ENCODE measurements at regions not wholly inside any gene's neighbourhood (a gene's known extent, or its start where the extent isn't known, plus 50 kb on each side); places are given as distances from the start of the nearest gene placed in this dataset.
"Not testable (repeated sequence)": the region's sequence is repeated elsewhere in the genome, so short reads cannot be mapped to it uniquely, and the experiment has no call there.

DNA sequence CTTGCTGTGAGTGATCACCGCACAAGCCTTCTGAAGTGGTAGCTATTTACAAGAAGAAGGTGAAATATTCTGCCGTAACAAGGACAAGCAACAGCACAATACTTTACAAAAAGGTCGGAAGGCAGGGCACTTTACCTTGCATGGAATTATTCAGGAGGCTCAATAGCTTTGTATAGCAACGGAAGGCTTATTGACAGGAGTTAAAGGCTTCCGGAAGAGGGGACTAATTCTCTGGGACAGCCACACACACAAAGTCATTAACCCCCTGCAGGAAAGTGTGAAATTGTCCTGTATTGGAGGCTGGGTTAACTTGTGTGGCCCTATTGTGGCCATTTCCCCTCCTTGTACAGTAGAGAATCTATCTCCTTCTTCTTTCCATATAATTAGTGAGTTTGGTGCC is 199.3 kb upstream of the SEMA6A start:
- no peak for DNase-seq (ENCODE audit: low read depth)

DNA sequence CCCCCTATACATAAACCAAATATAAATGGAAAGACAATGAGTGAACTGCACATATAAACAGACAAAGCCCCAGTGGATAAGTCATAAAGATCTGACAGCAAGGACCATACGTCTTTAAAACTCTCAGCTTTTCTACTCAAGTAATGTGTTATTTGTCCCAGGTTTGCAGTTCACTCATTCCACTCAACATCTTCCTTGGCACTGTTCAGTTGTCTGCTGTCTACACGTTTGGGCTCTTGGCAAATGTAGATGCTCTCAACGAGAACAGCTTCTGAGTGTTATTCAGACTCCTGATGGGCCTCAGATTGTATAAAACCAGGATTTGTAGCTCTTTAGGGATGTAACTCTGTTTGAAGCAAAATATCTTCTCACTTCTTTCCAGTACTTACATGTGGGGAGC is 198.2 kb upstream of the SEMA6A start:
- no peak for DNase-seq (ENCODE audit: low read depth)

DNA sequence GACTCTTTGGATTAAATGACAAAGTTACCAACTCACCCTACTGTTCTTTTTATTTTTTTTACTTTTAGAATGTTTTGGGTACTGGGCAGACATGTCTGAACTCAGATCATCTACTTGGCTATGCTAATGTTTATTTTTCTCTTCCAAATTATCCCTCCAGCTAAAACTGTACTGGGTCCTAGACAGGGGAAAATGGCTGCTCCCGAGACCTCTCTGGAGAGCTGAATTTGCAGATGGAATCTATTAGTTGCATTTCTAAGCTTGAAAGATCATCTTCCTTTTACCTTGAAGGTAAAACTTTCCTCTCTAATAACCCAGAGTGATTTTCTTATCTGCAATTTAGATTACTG is 197.5 kb upstream of the SEMA6A start:
- DNase-seq (ENCODE audit: low read depth), result no peak

DNA sequence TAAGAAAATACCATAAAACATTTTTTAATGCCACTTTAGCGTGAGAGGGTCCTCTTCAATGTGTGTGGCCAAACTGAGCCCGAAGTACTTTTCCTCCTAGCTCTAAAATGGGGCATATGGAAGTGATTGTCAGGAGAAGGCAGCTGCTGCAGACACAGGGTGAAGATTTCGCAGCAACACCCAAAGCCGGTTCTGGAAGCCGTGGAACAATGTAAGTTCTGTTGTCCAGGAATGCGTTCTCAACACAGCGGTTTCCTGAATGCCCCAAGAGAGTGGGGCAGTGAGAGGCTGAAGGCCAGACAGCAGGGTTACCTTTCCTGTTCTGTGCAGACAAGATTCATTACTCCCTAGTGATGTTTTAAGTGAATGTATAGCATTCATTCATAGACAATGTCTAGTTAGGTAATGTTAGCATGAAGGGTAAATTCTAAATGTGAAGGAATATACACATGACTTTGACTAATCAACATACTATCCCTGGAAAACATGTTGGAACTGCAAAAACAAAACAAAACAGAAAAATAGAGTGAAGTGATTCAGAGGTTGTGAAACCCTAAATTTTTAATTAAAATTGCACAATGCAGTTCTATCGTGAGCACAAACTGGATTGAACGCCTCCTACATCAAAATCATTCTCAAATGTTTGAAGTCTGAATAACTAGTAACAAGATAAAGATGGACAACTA is 197.0 kb upstream of the SEMA6A start:
- no peak for DNase-seq (ENCODE audit: low read depth)

DNA sequence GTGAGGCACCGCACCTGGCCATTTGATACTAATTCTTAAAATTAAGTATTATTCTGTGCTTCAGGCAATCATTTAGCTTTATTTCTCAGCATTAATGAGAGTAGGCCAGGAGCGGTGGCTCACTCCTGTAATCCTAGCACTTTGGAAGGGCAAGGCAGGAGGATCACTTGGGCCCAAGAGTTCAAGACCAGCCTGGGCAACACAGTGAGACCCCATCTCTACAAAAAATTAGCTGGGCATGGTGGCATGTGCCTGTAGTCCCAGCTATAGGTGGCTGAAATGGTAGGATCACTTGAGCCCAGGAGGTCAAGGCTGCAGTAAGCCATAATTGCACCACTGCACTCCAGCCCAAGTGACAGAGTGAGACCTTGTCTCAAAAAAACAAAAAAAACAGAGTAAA is 195.3 kb upstream of the SEMA6A start:
- DNase-seq (ENCODE audit: low read depth), result not testable (repeated sequence)

DNA sequence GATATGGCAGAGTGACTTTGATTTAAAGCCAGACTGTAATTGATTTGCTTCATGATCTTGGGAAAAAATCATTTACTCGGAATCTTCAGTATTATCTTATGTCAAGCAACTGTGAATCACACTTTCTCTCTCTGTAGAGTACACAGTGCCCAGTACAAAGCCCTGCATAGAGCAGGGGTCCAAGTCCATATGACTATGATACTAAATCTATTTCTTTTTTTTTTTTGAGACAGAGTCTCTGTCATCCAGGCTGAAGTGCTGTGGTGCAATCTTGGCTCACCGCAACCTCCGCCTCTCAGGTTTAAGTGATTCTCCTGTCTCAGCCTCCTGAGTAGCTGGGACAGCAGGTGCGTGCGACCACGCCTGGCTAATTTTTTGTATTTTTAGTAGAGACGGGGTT is 194.8 kb upstream of the SEMA6A start:
- no peak for DNase-seq (ENCODE audit: low read depth)

DNA sequence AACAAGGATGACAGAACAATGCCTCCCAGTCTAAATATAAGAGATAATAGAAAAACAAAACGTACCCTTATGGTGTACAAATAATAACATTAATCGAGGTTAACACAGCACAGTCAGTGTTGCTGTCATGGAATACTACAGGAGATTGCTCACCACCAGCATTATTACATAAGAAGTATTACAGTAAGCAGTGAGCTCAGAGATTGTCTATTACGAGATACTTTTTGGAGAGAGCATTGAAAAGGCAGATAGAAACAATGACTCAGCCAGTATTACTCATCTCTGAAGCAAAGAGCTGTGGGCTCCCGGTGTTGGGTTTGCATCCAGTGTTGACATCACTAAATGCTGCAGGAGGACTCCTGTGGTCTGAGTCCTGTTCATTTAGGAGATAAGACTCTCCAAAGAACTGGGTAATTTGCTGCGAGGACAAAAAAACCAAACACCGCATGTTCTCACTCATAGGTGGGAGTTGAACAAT is 191.9 kb upstream of the SEMA6A start:
- no peak for DNase-seq (ENCODE audit: low read depth)

DNA sequence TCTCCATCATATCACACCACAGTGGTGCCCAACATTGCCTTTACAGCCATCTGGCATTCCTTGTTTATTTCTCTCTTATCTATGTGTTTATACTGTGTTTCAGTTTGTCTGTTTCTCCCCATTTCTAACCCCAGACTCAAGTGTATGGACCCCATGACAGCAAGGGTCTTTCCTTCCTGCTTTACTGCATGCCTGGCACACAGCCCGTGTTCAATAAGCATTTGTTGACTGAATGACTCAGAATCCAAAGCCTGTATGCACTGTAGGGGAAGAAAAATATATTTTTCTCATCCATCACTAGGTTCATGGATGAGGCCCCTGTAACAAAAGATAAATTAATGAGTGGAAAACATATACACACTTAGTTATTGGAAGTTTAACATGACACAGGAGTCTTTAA is 190.8 kb upstream of the SEMA6A start:
- DNase-seq (ENCODE audit: low read depth), result no peak

DNA sequence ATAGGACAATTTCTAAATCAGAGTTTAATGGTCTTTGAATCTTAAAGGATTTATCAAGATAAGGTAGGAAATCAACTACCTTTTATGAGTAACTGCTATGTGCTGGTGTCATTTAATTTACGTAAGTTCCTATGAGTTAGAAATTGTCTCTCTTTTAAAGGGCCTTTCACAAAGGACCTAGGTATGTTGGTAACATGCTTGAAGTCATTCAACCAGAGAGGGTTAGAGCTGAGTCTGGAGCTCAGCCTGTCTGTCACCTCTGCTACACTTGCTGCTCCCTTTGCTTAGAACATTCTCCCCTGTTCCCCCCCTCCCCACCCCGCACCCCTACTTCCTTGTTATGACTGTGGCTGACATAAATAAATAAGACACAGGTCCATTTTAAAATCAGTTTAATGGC is 190.3 kb upstream of the SEMA6A start:
- no peak for DNase-seq (ENCODE audit: low read depth)

DNA sequence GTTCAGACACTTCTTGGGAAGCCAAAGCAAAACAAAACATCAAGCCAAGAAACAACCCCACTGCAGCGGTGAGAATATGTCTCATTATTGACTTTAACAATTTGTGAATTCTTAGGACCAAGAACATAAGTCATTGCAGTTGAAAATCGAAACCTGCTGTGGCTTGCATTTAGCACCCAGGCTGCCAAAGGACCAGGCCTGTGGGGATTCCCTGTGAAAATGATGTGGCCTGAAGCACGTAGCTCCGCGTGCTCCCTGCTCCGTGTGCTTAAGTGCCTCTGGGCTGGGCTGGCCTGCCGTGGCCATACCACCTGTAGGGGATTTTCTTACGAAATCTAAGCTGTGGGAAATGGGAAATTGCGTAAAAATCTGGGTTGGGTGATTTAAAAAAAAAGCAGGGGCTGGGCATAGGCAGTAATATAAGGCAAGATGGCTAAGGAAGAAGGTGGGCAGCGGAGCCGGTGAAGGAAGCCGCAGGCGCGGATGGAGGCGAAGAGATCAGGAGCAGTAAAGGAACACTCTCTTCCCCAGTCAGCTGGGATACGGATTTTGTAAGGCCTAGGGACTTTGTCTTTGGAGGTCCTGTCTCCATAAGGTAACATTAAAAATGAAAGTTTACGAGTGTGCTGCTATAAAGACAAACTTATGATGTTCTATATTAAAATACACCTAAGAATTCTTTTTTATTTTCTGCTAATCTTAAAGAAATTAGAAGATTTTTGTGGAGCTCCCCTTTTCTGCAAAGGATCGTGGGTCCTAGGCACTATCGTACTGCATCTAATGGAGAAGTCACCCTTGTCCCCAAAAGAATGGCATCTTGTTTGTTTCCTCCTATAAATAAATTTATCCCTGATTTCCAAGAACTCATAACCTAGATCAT is 189.6 kb upstream of the SEMA6A start:
- no peak for DNase-seq (ENCODE audit: low read depth)

DNA sequence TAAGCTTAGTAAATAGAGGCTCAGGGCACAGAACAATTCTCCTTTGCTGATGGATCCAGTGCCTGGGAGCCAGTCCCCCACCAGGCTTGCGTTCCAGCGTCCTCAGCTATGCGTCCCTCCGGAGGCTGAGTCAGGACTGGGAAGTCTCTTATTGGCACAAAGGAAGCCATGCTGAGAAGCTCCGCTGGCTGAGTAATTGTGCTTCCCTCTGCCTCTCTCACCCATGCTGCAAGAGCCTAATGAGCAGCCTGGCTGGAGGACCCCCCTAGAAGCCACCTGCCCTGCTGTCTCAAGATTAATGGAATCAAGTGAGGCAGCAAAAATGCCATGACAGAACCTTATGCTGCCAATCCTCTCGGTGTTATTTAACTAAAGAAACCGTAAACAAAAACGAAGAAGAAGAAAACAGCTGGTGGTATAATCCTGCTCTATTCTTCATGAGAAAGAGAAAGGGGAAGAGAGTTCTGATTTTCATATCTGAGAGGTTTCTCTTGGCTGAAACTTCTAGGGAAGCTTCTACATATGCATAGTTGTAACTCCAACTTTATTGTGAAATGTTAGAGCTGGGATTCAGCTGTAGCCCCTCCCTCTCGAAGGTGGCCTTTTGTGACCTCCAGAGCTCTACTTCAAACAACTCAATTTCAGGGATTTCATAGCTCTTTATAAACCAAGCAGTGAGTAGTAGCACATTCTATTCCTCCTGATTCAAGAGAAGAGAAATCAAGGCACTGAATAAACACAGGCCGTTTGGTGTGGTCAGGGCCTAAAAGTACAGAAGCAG is 185.4 kb upstream of the SEMA6A start:
- no peak for DNase-seq (ENCODE audit: low read depth)

DNA sequence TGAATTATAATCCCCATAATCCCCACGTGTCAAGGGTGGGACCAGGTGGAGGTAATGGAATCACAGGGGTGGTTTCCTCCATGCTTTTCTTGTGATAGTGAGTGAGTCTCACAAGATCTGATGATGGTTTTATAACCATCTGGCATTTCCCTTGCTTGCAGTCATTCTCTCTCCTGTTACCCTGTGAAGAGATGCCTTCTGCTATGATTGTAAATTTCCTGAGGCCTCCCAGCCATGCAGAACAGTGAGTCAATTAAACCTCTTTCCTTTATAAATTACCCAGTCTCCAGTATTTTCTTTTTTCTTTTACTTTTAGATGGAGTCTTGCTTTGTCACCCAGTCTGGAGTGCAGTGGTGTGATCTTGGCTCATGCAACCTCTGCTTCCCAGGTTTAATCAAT is 182.7 kb upstream of the SEMA6A start:
- no peak for DNase-seq (ENCODE audit: low read depth)

DNA sequence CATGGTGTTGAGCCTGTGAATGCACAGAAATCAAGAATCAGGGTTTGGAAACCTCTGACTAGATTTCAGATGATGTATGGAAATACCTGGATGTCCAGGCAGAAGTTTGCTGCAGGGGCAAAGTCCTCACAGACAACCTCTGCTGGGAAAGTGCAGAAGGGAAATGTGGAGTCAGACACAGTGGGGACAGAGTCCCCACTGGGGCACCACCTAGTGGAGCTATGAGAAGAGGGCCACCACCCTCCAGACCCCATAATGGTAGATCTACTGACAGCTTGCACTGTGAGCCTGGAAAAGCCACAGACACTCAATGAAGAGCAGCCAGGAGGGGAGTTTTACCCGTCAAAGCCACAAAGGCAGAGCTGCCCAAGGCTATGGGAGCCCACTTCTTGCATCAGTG is 181.9 kb upstream of the SEMA6A start:
- no peak for DNase-seq (ENCODE audit: low read depth)

DNA sequence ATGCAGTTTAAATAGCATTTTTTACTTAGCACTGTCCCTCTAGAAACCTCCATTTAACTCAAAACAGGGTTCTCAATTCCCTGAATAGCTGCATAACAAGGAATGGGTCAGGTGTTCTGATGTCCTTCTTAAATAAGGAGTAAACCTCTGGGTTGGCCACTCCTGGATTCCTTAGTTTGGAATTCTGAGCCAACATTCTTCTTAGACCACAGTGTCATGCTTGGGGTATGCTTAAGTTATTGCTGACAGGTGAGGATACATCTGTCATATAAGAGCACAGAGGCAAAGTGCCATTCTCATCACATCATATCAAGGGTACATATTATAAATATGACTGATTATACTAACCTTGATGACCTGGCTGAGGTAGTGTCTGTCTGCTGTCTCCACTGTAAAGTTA is 179.9 kb upstream of the SEMA6A start:
- no peak for DNase-seq (ENCODE audit: low read depth)

DNA sequence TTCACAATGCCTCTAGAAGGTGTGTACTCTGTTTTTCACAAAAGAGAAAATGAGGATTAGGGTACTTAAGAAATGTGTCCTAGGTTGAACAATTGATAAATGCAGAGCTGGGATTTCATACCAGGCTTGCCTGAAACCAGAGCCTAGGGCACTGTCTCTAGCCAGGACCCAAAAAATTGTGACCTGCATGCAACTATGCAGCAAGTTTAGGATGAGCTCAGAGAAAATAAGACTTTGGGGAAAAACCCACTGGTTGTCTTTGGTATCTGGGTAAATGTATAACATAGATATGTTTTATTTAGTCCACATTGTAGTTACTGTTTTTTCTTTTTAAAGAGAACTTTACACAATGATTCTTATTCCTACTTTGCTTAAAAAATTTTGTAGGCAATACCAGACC is 177.1 kb upstream of the SEMA6A start:
- DNase-seq (ENCODE audit: low read depth), result no peak

DNA sequence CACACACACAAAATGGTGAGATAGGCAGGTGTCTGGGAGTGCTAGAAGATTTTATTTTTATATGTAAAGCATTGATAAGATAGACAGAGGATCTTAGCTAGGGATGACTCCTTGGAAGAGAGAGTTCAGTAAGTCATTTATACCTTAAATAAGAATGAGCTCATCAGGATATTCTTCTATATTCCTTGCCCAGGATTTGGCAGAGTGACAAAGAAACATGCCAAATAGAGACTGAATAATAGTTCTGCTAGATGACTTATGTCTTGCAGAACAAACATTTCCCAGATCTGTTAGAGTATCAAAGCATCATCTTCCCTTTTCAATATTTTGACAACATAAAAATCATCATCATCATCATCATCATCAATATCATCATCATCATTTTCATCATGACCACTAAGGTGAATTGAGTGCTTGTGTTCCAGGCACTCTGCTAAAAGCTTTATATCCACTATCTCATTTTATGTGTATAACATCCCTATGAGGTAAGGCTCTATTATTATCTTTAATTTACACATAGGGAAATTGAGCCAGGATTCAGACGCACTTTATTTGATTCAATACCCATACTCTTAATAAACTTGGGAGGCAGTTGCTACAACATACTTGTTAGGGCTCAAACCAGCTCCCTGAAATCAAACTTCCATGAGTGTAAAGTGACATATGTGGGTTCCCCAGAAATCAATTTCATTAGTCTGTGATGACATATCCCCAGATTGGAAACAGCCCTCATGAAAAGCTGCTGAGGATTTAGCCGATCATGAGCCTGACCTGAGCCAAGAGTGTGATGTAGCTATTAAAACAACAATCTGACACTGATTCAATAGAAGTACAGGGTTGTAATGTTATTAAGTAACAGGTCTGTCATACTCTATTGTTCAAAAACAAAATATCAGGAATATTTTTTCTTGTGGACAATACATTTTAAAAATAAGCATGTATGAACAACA is 176.3 kb upstream of the SEMA6A start:
- DNase-seq (ENCODE audit: low read depth), result no peak

DNA sequence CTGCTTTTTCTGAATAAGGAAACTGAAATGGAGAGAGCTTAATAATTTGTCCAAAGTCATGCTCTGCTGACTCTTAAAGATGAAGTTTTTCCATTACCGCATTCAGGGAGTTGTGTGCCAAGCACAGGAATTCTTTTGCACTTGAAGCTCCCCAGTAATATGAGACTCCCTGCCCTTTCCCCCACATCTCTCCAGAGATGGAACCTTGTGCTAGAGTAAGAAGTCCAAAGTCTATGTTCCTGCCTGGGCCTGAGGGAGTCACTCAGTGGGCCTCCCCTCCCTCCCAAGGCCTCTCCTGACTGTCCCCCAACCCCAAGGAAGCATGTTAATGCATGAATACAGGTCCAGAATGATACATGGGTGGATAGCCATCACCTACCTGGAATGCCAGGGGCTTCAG is 173.3 kb upstream of the SEMA6A start:
- DNase-seq (ENCODE audit: low read depth), result no peak

DNA sequence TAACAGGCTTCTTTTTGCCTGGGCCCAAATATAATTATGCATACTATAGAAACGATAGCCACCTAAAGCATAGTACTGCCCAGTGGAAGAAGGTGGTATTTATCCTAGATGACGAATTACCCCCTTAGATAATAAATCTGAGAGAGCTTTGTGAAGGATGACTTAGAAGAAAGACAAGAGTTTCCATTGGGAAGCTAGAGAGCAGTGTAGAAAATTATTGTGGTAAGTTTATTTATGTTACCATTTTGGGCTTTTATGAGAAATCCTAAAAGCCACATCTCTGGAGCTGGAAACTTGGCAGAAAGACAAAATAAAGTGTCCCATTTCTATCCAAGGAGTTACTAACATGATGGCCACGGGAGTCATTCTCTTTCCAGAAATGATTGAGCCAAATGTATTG is 172.0 kb upstream of the SEMA6A start:
- no peak for DNase-seq (ENCODE audit: low read depth)

DNA sequence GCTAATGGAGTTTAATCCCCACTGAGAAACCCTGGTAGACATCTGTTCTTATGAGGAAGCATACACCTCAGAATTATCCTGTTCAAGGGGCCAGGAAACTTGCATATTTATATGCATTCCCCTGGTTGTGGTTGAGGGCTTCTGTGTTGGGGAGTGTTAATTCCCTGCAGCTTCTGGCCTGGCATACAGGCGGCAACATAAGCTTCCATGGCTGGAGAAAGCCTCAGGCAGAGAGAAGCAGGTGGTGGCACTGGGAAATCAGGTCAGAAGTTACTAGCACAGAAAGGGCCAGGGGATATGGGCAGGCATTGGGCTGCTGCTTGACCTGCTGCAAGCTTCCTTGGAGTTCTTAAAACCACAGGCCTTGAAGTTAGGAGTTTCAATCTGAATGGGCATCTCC is 166.1 kb upstream of the SEMA6A start:
- no peak for DNase-seq (ENCODE audit: low read depth)

DNA sequence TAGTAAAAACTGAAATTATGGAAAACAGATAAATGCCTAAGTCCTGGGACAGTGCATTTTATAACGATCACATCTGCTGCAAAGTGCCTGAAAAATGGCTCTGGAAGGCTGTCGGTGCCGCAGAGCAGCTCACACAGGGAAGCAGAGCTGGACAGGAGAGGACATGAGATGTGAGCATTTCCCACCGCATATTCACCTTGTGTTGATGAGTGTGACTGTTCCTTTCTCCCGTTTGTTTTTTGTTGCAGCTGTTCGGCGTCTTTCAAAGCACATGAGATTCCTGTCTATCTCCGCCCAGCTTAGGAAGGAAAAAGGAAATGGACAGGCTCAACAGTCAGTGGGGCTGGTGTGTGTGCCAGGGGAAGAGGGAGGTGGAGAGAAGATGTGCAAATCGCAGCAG is 164.9 kb upstream of the SEMA6A start:
- no peak for DNase-seq (ENCODE audit: low read depth)

DNA sequence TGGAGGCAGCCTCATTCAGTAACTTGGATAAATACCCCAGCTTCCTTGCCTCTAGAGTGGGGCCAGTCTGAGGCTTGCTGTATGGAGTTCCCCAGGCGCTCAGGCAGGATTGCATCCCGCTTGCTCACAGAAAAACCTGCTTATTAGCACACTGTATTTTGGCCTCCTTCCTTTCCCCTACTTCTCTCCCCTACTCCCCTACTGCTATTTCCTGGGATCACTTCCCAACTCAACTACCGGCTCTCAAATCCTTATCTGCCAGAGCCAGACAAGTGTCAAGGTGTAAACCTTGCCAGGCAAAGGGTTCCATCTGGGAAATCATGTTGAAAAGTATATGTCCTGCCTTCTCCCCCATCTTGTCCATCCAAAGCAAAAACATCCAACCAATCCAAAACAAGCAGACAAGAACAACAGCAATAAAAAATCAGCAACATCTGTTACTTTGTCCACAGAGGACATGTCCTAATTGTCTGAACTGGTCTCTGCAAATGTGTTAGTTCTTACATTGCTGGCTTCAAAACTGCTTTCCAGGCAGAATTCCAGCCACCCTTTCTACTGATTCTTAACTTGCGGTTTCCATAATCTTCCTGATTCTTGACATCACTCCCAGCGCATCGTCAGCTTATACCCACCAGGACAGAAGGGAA is 164.1 kb upstream of the SEMA6A start:
- no peak for DNase-seq (ENCODE audit: low read depth)
